Ovary (tissue), 3 donors: ENCODE measurements at regions not wholly inside any gene's neighbourhood (a gene's known extent, or its start where the extent isn't known, plus 50 kb on each side); places are given as distances from the start of the nearest gene placed in this dataset.

Experiments
- POLR2A ChIP-seq: fragments of 450-650 bp; IDR thresholded peaks from one replicate; pipeline ENCODE4 v1.6.1; 2017; ENCODE audit warnings: antibody characterized with exemption, mild to moderate bottlenecking, moderate library complexity
- TF ChIP-seq, protein P1 (sequence below), 3 donors: fragments of 450-650 bp in 2 of 3; fragments of 200-600 bp in 1 of 3; IDR thresholded peaks; one replicate each; pipeline versions ENCODE4 v1.5.1 to v1.8.0; 2016 to 2022; ENCODE audit warnings: antibody characterized with exemption in 3 of 3, mild to moderate bottlenecking in 1 of 3
- donor health status: DM: no; HTN: no; CAD: no.

GRCh38 chr20:11212272-11212671 is 538.5 kb upstream of the JAG1 start:
- TF ChIP-seq, protein P1, sequence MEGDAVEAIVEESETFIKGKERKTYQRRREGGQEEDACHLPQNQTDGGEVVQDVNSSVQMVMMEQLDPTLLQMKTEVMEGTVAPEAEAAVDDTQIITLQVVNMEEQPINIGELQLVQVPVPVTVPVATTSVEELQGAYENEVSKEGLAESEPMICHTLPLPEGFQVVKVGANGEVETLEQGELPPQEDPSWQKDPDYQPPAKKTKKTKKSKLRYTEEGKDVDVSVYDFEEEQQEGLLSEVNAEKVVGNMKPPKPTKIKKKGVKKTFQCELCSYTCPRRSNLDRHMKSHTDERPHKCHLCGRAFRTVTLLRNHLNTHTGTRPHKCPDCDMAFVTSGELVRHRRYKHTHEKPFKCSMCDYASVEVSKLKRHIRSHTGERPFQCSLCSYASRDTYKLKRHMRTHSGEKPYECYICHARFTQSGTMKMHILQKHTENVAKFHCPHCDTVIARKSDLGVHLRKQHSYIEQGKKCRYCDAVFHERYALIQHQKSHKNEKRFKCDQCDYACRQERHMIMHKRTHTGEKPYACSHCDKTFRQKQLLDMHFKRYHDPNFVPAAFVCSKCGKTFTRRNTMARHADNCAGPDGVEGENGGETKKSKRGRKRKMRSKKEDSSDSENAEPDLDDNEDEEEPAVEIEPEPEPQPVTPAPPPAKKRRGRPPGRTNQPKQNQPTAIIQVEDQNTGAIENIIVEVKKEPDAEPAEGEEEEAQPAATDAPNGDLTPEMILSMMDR (IDR thresholded peaks at IDR 0.05): no peak
- no peak for TF ChIP-seq POLR2A
